ENCODE measurements at regions not wholly inside any gene's neighbourhood (a gene's known extent, or its start where the extent isn't known, plus 50 kb on each side); places are given as distances from the start of the nearest gene placed in this dataset.
A peak's percentile ranks its signal among the peaks of the same experiment; 100 is the strongest.

- no peak for DNase-seq (ENCODE audit: low spot score)
Measured at GRCh38 chr5:56512313-56512996, 279.3 kb upstream of the ANKRD55 start.

- DNase-seq (ENCODE audit: low spot score) = no peak
Measured at GRCh38 chr5:56511326-56511841, 278.3 kb upstream of the ANKRD55 start.

GRCh38 chr5:56508249-56508648 lies 275.1 kb upstream of the ANKRD55 start:
- no peak for DNase-seq (ENCODE audit: low spot score)

- peak; percentile 87 for DNase-seq (ENCODE audit: low spot score)
Measured at GRCh38 chr5:56507351-56507930, 274.3 kb upstream of the ANKRD55 start.

GRCh38 chr5:56506211-56506965 lies 273.3 kb upstream of the ANKRD55 start:
- no peak for DNase-seq (ENCODE audit: low spot score)

GRCh38 chr5:56503929-56504328 lies 270.8 kb upstream of the ANKRD55 start:
- DNase-seq (ENCODE audit: low spot score) = no peak

- DNase-seq (ENCODE audit: low spot score) = no peak
Measured at GRCh38 chr5:56501781-56502557, 268.8 kb upstream of the ANKRD55 start.

GRCh38 chr5:56499901-56500300 lies 266.8 kb upstream of the ANKRD55 start:
- no peak for DNase-seq (ENCODE audit: low spot score)

GRCh38 chr5:56499491-56499890 lies 266.4 kb upstream of the ANKRD55 start:
- no peak for DNase-seq (ENCODE audit: low spot score)

- no peak for DNase-seq (ENCODE audit: low spot score)
Measured at GRCh38 chr5:56498759-56499395, 265.7 kb upstream of the ANKRD55 start.

GRCh38 chr5:56496581-56497063 lies 263.5 kb upstream of the ANKRD55 start:
- DNase-seq (ENCODE audit: low spot score) = no peak

- no peak for DNase-seq (ENCODE audit: low spot score)
Measured at GRCh38 chr5:56494300-56494731, 261.2 kb upstream of the ANKRD55 start.

- no peak for DNase-seq (ENCODE audit: low spot score)
Measured at GRCh38 chr5:56493766-56494165, 260.6 kb upstream of the ANKRD55 start.

- no peak for DNase-seq (ENCODE audit: low spot score)
Measured at GRCh38 chr5:56493308-56493707, 260.2 kb upstream of the ANKRD55 start.

GRCh38 chr5:56492812-56493211 lies 259.7 kb upstream of the ANKRD55 start:
- DNase-seq (ENCODE audit: low spot score) = no peak

GRCh38 chr5:56490971-56491468 lies 257.9 kb upstream of the ANKRD55 start:
- DNase-seq (ENCODE audit: low spot score) = peak; percentile 47

- DNase-seq (ENCODE audit: low spot score) = no peak
Measured at GRCh38 chr5:56489272-56489671, 256.1 kb upstream of the ANKRD55 start.

GRCh38 chr5:56487528-56488115 lies 254.5 kb upstream of the ANKRD55 start:
- DNase-seq (ENCODE audit: low spot score) = no peak

GRCh38 chr5:56482363-56482762 lies 249.2 kb upstream of the ANKRD55 start:
- no peak for DNase-seq (ENCODE audit: low spot score)

GRCh38 chr5:56481428-56482357 lies 248.6 kb upstream of the ANKRD55 start:
- peak; percentile 5 for DNase-seq (ENCODE audit: low spot score)
